ENCODE measurements at regions not wholly inside any gene's neighbourhood (a gene's known extent, or its start where the extent isn't known, plus 50 kb on each side); places are given as distances from the start of the nearest gene placed in this dataset.

- CTCF ChIA-PET (ENCODE audit: partially characterized antibody) = no interaction called here
- H3K14ac ChIP-seq (ENCODE audit: insufficient read length) = no peak overlapping the region
- 75% methylated on average over 4 of the region's 4 CpGs; no CpG with 5 or more reads in 1 of the 2 experiments for WGBS, 2 experiments (ENCODE audit: extremely low coverage in 1 of 2, insufficient coverage in 1 of 2, insufficient read length in 1 of 2, insufficient replicate concordance in 2 of 2, low coverage in 1 of 2, low lambda C conversion rate in 2 of 2, missing lambda C conversion rate in 1 of 2)
- H4K91ac ChIP-seq (replicated peaks; ENCODE audit: insufficient read length, low read length) = no peak overlapping the region
- POLR2A ChIA-PET (ENCODE audit: partially characterized antibody) = no interaction called here
- DNase-seq (ENCODE audit: low read depth in 1 of 2, low spot score in 2 of 2) (no peak), FAIRE-seq (no peak)
- H3K18ac ChIP-seq (ENCODE audit: extremely low read depth, low read length) = no peak overlapping the region
- H2BK15ac ChIP-seq (ENCODE audit: low read length) = no peak overlapping the region
- no peak overlapping the region for H2AK5ac ChIP-seq (ENCODE audit: low read depth, low read length)
- no peak overlapping the region for H4K8ac ChIP-seq (ENCODE audit: extremely low read depth, insufficient read depth, low read length)
- H4K5ac ChIP-seq (ENCODE audit: insufficient read length, low read depth, low read length) = no peak overlapping the region
- H3K79me2 ChIP-seq (ENCODE audit: control insufficient read depth in 1 of 2, insufficient read depth in 2 of 2, low read length in 2 of 2) = no peaks in the 10 kb centered on the region
- H3K79me1 ChIP-seq (ENCODE audit: low read depth, low read length) = no peaks in the 10 kb centered on the region
- no peaks in the 10 kb centered on the region for H3K9me3 ChIP-seq (ENCODE audit: insufficient read depth in 2 of 2, low read depth in 1 of 2, low read length in 1 of 2)
- H2BK5ac ChIP-seq (ENCODE audit: low read depth, low read length) = no peak overlapping the region
- H3K4me3 ChIP-seq (ENCODE audit: extremely low read depth in 1 of 4, insufficient read depth in 2 of 4, low read depth in 3 of 4, low read length in 4 of 4) = no peak overlapping the region
- no peaks in the 10 kb centered on the region for H4K20me1 ChIP-seq (replicated peaks in 1 of 2; ENCODE audit: control insufficient read depth in 1 of 2, insufficient read depth in 2 of 2, low read length in 2 of 2)
- 0 out of 2 replicates have a peak overlapping the region, but pooled peaks have one; percentile 76 for H2AFZ ChIP-seq (ENCODE audit: low read length)
- TF ChIP-seq EP300 (IDR thresholded peaks at IDR 0.05; ENCODE audit: borderline replicate concordance in 1 of 2, low read depth in 2 of 2, low read length in 2 of 2) (no peak), CEBPB (IDR thresholded peaks at IDR 0.05; ENCODE audit: low read depth, low read length) (no peak), SUZ12 (IDR thresholded peaks at IDR 0.05; ENCODE audit: low read length) (no peak), BACH1 (IDR thresholded peaks at IDR 0.05; ENCODE audit: low read length) (no peak), CTBP2 (IDR thresholded peaks at IDR 0.05; ENCODE audit: borderline replicate concordance, insufficient read depth, insufficient read length, low read length) (no peak), CTCF (IDR thresholded peaks at IDR 0.05; ENCODE audit: control extremely low read depth in 1 of 3, insufficient read depth in 1 of 3, low read depth in 1 of 3, low read length in 3 of 3) (no peak)
- H3K4me1 ChIP-seq (replicated peaks in 1 of 4; ENCODE audit: control insufficient read depth in 3 of 4, insufficient read depth in 4 of 4, low read length in 3 of 4) = peaks cover 0 to 11% (median 3%) of the 10 kb centered on the region in 4 experiments; a peak in 2 of 7 replicates
- H3K56ac ChIP-seq (replicated peaks; ENCODE audit: insufficient read length, low read depth, low read length) = no peak overlapping the region
- no peak overlapping the region for H3K23ac ChIP-seq (ENCODE audit: insufficient read length)
- H3K4ac ChIP-seq (replicated peaks; ENCODE audit: insufficient read length, low read depth, low read length) = no peak overlapping the region
- no peak overlapping the region for H2BK120ac ChIP-seq (replicated peaks; ENCODE audit: low read depth, low read length)
- no peak overlapping the region for H2BK20ac ChIP-seq (ENCODE audit: low read length)
- no peaks in the 10 kb centered on the region for H3K27me3 ChIP-seq (replicated peaks in 1 of 4; ENCODE audit: control insufficient read depth in 3 of 4, extremely low read depth in 1 of 4, insufficient read depth in 3 of 4, low read length in 3 of 4)
- H3K36me3 ChIP-seq (ENCODE audit: control insufficient read depth in 2 of 4, insufficient read depth in 4 of 4, low read length in 3 of 4) = no peaks in the 10 kb centered on the region; a peak in 1 of 8 replicates
- H3K23me2 ChIP-seq (ENCODE audit: low read depth, low read length) = no peaks in the 10 kb centered on the region
- H3K4me2 ChIP-seq (ENCODE audit: insufficient read depth in 1 of 2, low read depth in 2 of 2, low read length in 2 of 2) = no peak overlapping the region
- no peak overlapping the region for H3K9ac ChIP-seq (replicated peaks in 1 of 4; ENCODE audit: extremely low read depth in 1 of 4, low read depth in 3 of 4, low read length in 3 of 4)
- no peak overlapping the region for H3K27ac ChIP-seq (ENCODE audit: low read depth, low read length)
- H2BK12ac ChIP-seq (ENCODE audit: low read depth, low read length) = no peak overlapping the region
Observed at GRCh38 chr5:5980538-5980895, 397.8 kb downstream of the MED10 start.

Measured in H1 (cell line).